ENCODE measurements at regions not wholly inside any gene's neighbourhood (a gene's known extent, or its start where the extent isn't known, plus 50 kb on each side); places are given as distances from the start of the nearest gene placed in this dataset.

DNA sequence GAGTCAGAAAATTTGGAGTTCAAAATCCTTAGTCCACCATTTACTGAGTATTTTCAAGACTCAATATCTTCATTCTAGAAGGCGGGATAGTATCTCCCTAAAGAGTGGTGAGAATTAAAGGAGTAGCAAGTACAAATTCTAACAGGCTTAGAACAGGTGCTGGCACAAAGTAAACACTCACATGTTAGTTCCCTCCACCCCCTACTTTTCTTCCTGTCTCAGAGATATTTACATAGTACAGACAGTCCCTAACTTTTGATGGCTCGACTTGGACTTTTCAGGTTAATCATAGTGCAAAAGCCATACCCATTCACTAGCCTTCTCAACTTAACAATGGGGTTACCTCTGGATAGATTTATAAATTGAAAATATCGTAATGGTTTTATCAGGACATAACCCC is 476.2 kb upstream of the RASGRP1 start:
- TF ChIP-seq EZH2phosphoT487 (IDR thresholded peaks at IDR 0.05; ENCODE audit: low read depth) = no peak
- TF ChIP-seq, protein P1, sequence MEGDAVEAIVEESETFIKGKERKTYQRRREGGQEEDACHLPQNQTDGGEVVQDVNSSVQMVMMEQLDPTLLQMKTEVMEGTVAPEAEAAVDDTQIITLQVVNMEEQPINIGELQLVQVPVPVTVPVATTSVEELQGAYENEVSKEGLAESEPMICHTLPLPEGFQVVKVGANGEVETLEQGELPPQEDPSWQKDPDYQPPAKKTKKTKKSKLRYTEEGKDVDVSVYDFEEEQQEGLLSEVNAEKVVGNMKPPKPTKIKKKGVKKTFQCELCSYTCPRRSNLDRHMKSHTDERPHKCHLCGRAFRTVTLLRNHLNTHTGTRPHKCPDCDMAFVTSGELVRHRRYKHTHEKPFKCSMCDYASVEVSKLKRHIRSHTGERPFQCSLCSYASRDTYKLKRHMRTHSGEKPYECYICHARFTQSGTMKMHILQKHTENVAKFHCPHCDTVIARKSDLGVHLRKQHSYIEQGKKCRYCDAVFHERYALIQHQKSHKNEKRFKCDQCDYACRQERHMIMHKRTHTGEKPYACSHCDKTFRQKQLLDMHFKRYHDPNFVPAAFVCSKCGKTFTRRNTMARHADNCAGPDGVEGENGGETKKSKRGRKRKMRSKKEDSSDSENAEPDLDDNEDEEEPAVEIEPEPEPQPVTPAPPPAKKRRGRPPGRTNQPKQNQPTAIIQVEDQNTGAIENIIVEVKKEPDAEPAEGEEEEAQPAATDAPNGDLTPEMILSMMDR (IDR thresholded peaks at IDR 0.05; ENCODE audit: low read depth, low read length) = no peak
- Histone ChIP-seq H3K4me1 (ENCODE audit: low read length) (no peaks in the 10 kb centered on the region), H3K9ac (ENCODE audit: low read length) (no peak overlapping the region), H2AFZ (ENCODE audit: low read depth, low read length) (no peak overlapping the region), H3K4me3 (ENCODE audit: low read length) (no peak overlapping the region), H4K20me1 (ENCODE audit: insufficient read depth, low read length) (no peaks in the 10 kb centered on the region), H3K9me3 (ENCODE audit: insufficient read depth, low read length) (no peaks in the 10 kb centered on the region), H3K4me2 (ENCODE audit: low read length) (no peak overlapping the region), H3K79me2 (ENCODE audit: low read length) (no peaks in the 10 kb centered on the region), H3K27me3 (ENCODE audit: low read depth, low read length) (no peaks in the 10 kb centered on the region), H3K27ac (ENCODE audit: low read length) (no peak overlapping the region), H3K36me3 (replicated peaks; ENCODE audit: low read depth, low read length) (no peaks in the 10 kb centered on the region)

DNA sequence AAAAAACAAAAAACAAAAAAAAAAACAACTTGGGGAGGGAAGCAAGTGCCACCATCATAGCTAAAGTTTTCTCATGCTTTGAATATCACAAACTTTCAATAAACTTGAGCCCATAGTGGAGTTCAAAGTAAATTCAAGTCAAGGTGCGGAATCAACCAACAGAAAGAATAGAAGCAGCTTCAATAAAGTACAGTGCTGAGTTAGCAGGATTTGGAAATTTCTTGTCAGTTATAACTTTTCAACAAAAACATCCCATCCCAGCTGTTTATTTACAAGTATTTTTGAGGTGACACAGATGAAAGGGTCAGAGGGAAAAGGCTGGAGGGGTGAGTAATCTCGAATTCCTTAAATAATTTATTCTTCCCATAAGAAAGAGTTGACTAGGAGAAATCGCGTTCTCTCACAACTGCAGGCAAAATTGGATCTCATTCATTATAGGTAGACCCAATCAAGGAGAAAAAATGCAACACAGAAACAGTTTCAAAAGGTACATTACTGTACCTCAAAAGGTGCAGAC is 477.4 kb upstream of the RASGRP1 start:
- no peak overlapping the region for H3K27ac ChIP-seq (ENCODE audit: low read length)
- H3K9ac ChIP-seq (ENCODE audit: low read length) = no peak overlapping the region
- H3K36me3 ChIP-seq (replicated peaks; ENCODE audit: low read depth, low read length) = no peaks in the 10 kb centered on the region
- H3K27me3 ChIP-seq (ENCODE audit: low read depth, low read length) = no peaks in the 10 kb centered on the region
- H3K4me2 ChIP-seq (ENCODE audit: low read length) = no peak overlapping the region
- H4K20me1 ChIP-seq (ENCODE audit: insufficient read depth, low read length) = no peaks in the 10 kb centered on the region
- H2AFZ ChIP-seq (ENCODE audit: low read depth, low read length) = no peak overlapping the region
- H3K9me3 ChIP-seq (ENCODE audit: insufficient read depth, low read length) = no peaks in the 10 kb centered on the region
- H3K4me3 ChIP-seq (ENCODE audit: low read length) = no peak overlapping the region
- no peaks in the 10 kb centered on the region for H3K4me1 ChIP-seq (ENCODE audit: low read length)
- no peaks in the 10 kb centered on the region for H3K79me2 ChIP-seq (ENCODE audit: low read length)
- no peak for TF ChIP-seq EZH2phosphoT487 (IDR thresholded peaks at IDR 0.05; ENCODE audit: low read depth)
- TF ChIP-seq, protein P1 (IDR thresholded peaks at IDR 0.05; ENCODE audit: low read depth, low read length) = no peak

DNA sequence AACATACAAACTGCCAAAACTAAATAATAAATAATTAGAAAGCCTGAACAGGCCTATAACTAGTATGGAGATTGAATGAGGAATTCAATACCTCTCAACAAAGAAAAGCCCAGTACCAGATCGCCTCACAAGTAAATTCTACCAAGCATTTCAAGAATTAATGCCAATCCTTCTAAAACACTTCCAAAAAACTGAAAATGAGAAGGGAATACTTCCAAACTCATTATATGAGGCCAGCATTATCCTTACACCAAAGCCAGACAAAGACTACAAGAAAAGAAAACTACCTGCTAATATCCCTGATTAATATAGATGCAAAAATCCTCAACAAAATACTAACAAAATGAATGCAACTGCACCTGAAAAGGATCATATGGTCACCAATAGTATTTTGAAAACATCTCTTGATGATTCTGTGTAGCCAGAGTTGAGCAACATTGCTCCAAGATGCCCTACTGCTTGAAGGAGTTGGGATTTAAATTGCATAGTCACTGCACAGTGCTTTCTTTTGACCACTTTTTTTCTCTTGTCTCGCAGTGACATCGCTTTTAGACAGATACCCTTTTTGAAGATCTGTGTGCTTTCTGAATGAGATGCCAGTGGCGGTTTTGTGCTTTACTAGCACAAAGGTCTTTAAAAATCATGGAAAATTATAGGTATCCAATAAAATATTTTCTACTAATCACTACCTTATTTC is 487.2 kb upstream of the RASGRP1 start:
- Histone ChIP-seq H3K4me3 (ENCODE audit: low read length) (no peak overlapping the region), H3K27me3 (ENCODE audit: low read depth, low read length) (no peaks in the 10 kb centered on the region), H3K36me3 (replicated peaks; ENCODE audit: low read depth, low read length) (no peaks in the 10 kb centered on the region), H4K20me1 (ENCODE audit: insufficient read depth, low read length) (no peaks in the 10 kb centered on the region), H3K79me2 (ENCODE audit: low read length) (no peaks in the 10 kb centered on the region), H3K4me1 (ENCODE audit: low read length) (no peaks in the 10 kb centered on the region), H3K27ac (ENCODE audit: low read length) (no peak overlapping the region), H2AFZ (ENCODE audit: low read depth, low read length) (no peak overlapping the region), H3K4me2 (ENCODE audit: low read length) (no peak overlapping the region), H3K9ac (ENCODE audit: low read length) (no peak overlapping the region), H3K9me3 (ENCODE audit: insufficient read depth, low read length) (0 out of 2 replicates have a peak, but pooled peaks cover 4% of the 10 kb centered on the region)
- TF ChIP-seq EZH2phosphoT487 (IDR thresholded peaks at IDR 0.05; ENCODE audit: low read depth) = no peak
- TF ChIP-seq, protein P1 (IDR thresholded peaks at IDR 0.05; ENCODE audit: low read depth, low read length) = no peak

DNA sequence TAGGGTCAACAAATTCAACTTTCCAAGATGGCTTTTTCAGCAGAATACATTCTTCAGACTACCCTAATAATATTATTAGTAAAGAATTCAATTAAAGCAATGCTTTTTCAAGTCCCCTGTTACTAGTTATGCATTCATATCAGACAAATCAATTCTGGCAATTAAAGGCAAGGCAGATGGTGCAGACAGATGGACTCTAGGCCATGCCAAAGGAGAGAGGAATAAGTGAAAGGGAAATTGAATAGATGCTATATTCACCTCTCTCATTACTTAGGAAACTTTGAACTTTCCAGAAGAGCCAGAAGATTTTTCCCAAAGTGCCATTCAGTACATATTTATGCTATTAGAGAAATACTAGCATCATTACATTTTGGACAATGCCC is 487.7 kb upstream of the RASGRP1 start:
- Histone ChIP-seq H3K9me3 (ENCODE audit: insufficient read depth, low read length) (0 out of 2 replicates have a peak, but pooled peaks cover 4% of the 10 kb centered on the region), H3K4me3 (ENCODE audit: low read length) (no peak overlapping the region), H3K4me2 (ENCODE audit: low read length) (no peak overlapping the region), H4K20me1 (ENCODE audit: insufficient read depth, low read length) (no peaks in the 10 kb centered on the region), H3K27me3 (ENCODE audit: low read depth, low read length) (no peaks in the 10 kb centered on the region), H3K9ac (ENCODE audit: low read length) (no peak overlapping the region), H2AFZ (ENCODE audit: low read depth, low read length) (no peak overlapping the region), H3K27ac (ENCODE audit: low read length) (no peak overlapping the region), H3K4me1 (ENCODE audit: low read length) (no peaks in the 10 kb centered on the region), H3K36me3 (replicated peaks; ENCODE audit: low read depth, low read length) (no peaks in the 10 kb centered on the region), H3K79me2 (ENCODE audit: low read length) (no peaks in the 10 kb centered on the region)
- TF ChIP-seq, protein P1 (IDR thresholded peaks at IDR 0.05; ENCODE audit: low read depth, low read length) = no peak
- TF ChIP-seq EZH2phosphoT487 (IDR thresholded peaks at IDR 0.05; ENCODE audit: low read depth) = no peak

All from OCI-LY3 (cell line).